MCF 10A (cell line): ENCODE measurements at regions not wholly inside any gene's neighbourhood (a gene's known extent, or its start where the extent isn't known, plus 50 kb on each side); places are given as distances from the start of the nearest gene placed in this dataset.

ENCODE experiments used
- BruUV-seq: library from RNA; stranded (reverse); fragments of 400-500 nt; replicated peaks from 2 replicates; lab custom pipeline; 2021; lab: Mats Ljungman, UMichigan
- CTCF ChIA-PET: fragments of 300-600 bp; sonication (Branson Sonifier 250); formaldehyde crosslinking; extraction: SDS; loops from one replicate; lab custom pipeline; 2021; ENCODE audit warnings: antibody characterized with exemption, inconsistent platforms; lab: Yijun Ruan, JAX
- POLR2A ChIA-PET: fragments of 300-600, 350-650 bp; sonication (Branson Sonifier 250); formaldehyde crosslinking; extraction: SDS; loops from one replicate; lab custom pipeline; 2020; ENCODE audit warnings: antibody characterized with exemption, inconsistent platforms; lab: Yijun Ruan, JAX
- DNase-seq: peaks from one replicate; pipeline ENCODE4 v3.0.0-alpha.2; 2018; ENCODE audit not compliant: unreplicated experiment
- H3K27ac Mint-ChIP-seq: one replicate; pipeline ENCODE4 v1.8.0; 2022; ENCODE audit warnings: mild to moderate bottlenecking, low read depth, mixed read lengths; ENCODE audit not compliant: unreplicated experiment
- H3K27me3 Mint-ChIP-seq: one replicate; pipeline ENCODE4 v1.8.0; 2022; ENCODE audit warnings: mixed read lengths; ENCODE audit not compliant: insufficient read depth, unreplicated experiment
- H3K36me3 Mint-ChIP-seq: one replicate; pipeline ENCODE4 v1.8.0; 2022; ENCODE audit warnings: mild to moderate bottlenecking, moderate library complexity, mixed read lengths; ENCODE audit not compliant: insufficient read depth, unreplicated experiment
- H3K4me1 Mint-ChIP-seq: one replicate; pipeline ENCODE4 v1.8.0; 2022; ENCODE audit warnings: mixed read lengths; ENCODE audit not compliant: insufficient read depth, unreplicated experiment
- H3K4me3 Mint-ChIP-seq: one replicate; pipeline ENCODE4 v1.8.0; 2022; ENCODE audit warnings: mild to moderate bottlenecking, moderate library complexity, mixed read lengths; ENCODE audit not compliant: unreplicated experiment
- H3K9me3 Mint-ChIP-seq: one replicate; pipeline ENCODE4 v1.8.0; 2022; ENCODE audit warnings: mixed read lengths; ENCODE audit not compliant: unreplicated experiment
- CTCF ChIP-seq: fragments of 200-600 bp; IDR thresholded peaks from one replicate; pipeline ENCODE4 v1.8.0; 2022; ENCODE audit warnings: antibody characterized with exemption, mild to moderate bottlenecking; ENCODE audit not compliant: unreplicated experiment
- intact Hi-C: fragments of 100-400 bp; cut with micrococcal nuclease; formaldehyde crosslinking; loops from 2 replicates; pipeline ENCODE4 v1.14.1; 2022

GRCh38 chr6:85971238-85971637, 328.6 kb upstream of the SYNCRIP start:
- ChIA-PET POLR2A (no interaction called here), CTCF (interaction anchor here (0.6 to 1.2 kb wide), 3 partner anchors 10 to 75 kb away, joined by 3 to 4 read pairs (median 3); no protein-coding TSS in a partner anchor)
- Mint-ChIP-seq H3K4me3 (no peak overlapping the region), H3K27ac (no peak overlapping the region), H3K4me1 (no peaks in the 10 kb centered on the region), H3K9me3 (peaks cover 8% of the 10 kb centered on the region), H3K36me3 (no peaks in the 10 kb centered on the region), H3K27me3 (peaks cover 8% of the 10 kb centered on the region)
- no peak for DNase-seq
- intact Hi-C loops: no loop called here
- no TSS peak for BruUV-seq
- TF ChIP-seq CTCF: no peak

- CTCF ChIA-PET: no interaction called here
- Mint-ChIP-seq H3K36me3 (no peaks in the 10 kb centered on the region), H3K9me3 (no peaks in the 10 kb centered on the region), H3K4me3 (no peak overlapping the region), H3K27me3 (no peaks in the 10 kb centered on the region), H3K4me1 (no peaks in the 10 kb centered on the region), H3K27ac (no peak overlapping the region)
- intact Hi-C loops: no loop called here
- no peak for TF ChIP-seq CTCF
- POLR2A ChIA-PET: no interaction called here
- no peak for DNase-seq
- no TSS peak for BruUV-seq
Measured at GRCh38 chr6:85966828-85967227, 324.1 kb upstream of the SYNCRIP start.

GRCh38 chr6:85961746-85962145, 319.1 kb upstream of the SYNCRIP start:
- Mint-ChIP-seq H3K27me3 (peaks cover 12% of the 10 kb centered on the region), H3K27ac (no peak overlapping the region), H3K4me3 (no peak overlapping the region), H3K36me3 (no peaks in the 10 kb centered on the region), H3K9me3 (peaks cover 6% of the 10 kb centered on the region), H3K4me1 (no peaks in the 10 kb centered on the region)
- BruUV-seq: no TSS peak
- ChIA-PET CTCF (no interaction called here), POLR2A (no interaction called here)
- no peak for TF ChIP-seq CTCF
- no peak for DNase-seq
- intact Hi-C loops: no loop called here

- peaks cover 6% of the 10 kb centered on the region for H3K9me3 Mint-ChIP-seq
Measured at GRCh38 chr6:85961125-85961524, 318.4 kb upstream of the SYNCRIP start.

More at GRCh38 chr6:85961125-85961524, 318.4 kb upstream of the SYNCRIP start:
- ChIA-PET CTCF (interaction anchor here (0.7 kb wide), 1 partner anchor 10 kb away, joined by 3 read pairs; no protein-coding TSS in a partner anchor), POLR2A (no interaction called here)
- Mint-ChIP-seq H3K27me3 (peaks cover 12% of the 10 kb centered on the region), H3K27ac (no peak overlapping the region), H3K4me3 (no peak overlapping the region), H3K36me3 (no peaks in the 10 kb centered on the region), H3K4me1 (no peaks in the 10 kb centered on the region)
- no peak for TF ChIP-seq CTCF
- no peak for DNase-seq
- intact Hi-C loops: no loop called here
- no TSS peak for BruUV-seq
